ENCODE measurements at regions not wholly inside any gene's neighbourhood (a gene's known extent, or its start where the extent isn't known, plus 50 kb on each side); places are given as distances from the start of the nearest gene placed in this dataset.

- TF ChIP-seq, protein P1, sequence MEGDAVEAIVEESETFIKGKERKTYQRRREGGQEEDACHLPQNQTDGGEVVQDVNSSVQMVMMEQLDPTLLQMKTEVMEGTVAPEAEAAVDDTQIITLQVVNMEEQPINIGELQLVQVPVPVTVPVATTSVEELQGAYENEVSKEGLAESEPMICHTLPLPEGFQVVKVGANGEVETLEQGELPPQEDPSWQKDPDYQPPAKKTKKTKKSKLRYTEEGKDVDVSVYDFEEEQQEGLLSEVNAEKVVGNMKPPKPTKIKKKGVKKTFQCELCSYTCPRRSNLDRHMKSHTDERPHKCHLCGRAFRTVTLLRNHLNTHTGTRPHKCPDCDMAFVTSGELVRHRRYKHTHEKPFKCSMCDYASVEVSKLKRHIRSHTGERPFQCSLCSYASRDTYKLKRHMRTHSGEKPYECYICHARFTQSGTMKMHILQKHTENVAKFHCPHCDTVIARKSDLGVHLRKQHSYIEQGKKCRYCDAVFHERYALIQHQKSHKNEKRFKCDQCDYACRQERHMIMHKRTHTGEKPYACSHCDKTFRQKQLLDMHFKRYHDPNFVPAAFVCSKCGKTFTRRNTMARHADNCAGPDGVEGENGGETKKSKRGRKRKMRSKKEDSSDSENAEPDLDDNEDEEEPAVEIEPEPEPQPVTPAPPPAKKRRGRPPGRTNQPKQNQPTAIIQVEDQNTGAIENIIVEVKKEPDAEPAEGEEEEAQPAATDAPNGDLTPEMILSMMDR (IDR thresholded peaks at IDR 0.05; ENCODE audit: low read length), result no peak
- TF ChIP-seq EZH2phosphoT487 (IDR thresholded peaks at IDR 0.05; ENCODE audit: low read length), result no peak
These were observed 594.9 kb downstream of the CCDC171 start for GRCh38 chr9:16147726-16148125.

Measured in MM.1S (cell line).